Heart left ventricle (tissue), 16 donors: ENCODE measurements at regions not wholly inside any gene's neighbourhood (a gene's known extent, or its start where the extent isn't known, plus 50 kb on each side); places are given as distances from the start of the nearest gene placed in this dataset.
A peak's percentile ranks its signal among the peaks of the same experiment; 100 is the strongest.

Source experiments
- ATAC-seq, 4 donors: fragments of 200-7000 bp; cut with Tn5 transposase; one replicate each; pipeline ENCODE4 v1.9.1; 2020 to 2022; ENCODE audit warnings: moderate library complexity in 4 of 4, mild to moderate bottlenecking in 3 of 4, moderate number of reproducible peaks in 1 of 4
- DNase-seq, 5 donors: peaks; one replicate each; pipeline ENCODE4 v3.0.0-alpha.2; 2020
- H3K27ac ChIP-seq, 12 donors: fragments of 200-600 bp; sonication (generic) in 4 of 12; one replicate each; pipeline versions ENCODE4 v1.5.0 to v1.8.0; 2016 to 2022; ENCODE audit warnings: mild to moderate bottlenecking in 2 of 12
- H3K27me3 ChIP-seq, 9 donors: fragments of 200-600 bp; sonication (generic) in 2 of 9; one replicate each; pipeline versions ENCODE4 v1.5.1 to v1.8.0; 2016 to 2022; ENCODE audit warnings: mild to moderate bottlenecking in 3 of 9
- H3K36me3 ChIP-seq, 9 donors: fragments of 200-600 bp; sonication (generic) in 2 of 9; one replicate each; pipeline versions ENCODE4 v1.5.0 to v1.8.0; 2018 to 2022; ENCODE audit warnings: mild to moderate bottlenecking in 2 of 9
- H3K4me1 ChIP-seq, 12 donors: fragments of 200-600 bp; sonication (generic) in 4 of 12; one replicate each; pipeline versions ENCODE4 v1.5.0 to v1.8.0; 2016 to 2022; ENCODE audit warnings: mild to moderate bottlenecking in 3 of 12
- H3K4me3 ChIP-seq, 12 donors: fragments of 200-600 bp; sonication (generic) in 4 of 12; one replicate each; pipeline versions ENCODE4 v1.5.0 to v1.8.0; 2017 to 2022; ENCODE audit warnings: mild to moderate bottlenecking in 9 of 12, moderate library complexity in 4 of 12
- H3K9me3 ChIP-seq, 12 donors: fragments of 200-600 bp; sonication (generic) in 4 of 12; one replicate each; pipeline versions ENCODE4 v1.5.0 to v1.8.0; 2016 to 2022; ENCODE audit warnings: mild to moderate bottlenecking in 1 of 12
- CTCF ChIP-seq, 12 donors: fragments of 200-600 bp; sonication (generic) in 4 of 12; IDR thresholded peaks; one replicate each; pipeline versions ENCODE4 v1.5.0 to v1.8.0; 2018 to 2022; ENCODE audit warnings: antibody characterized with exemption in 12 of 12, mild to moderate bottlenecking in 5 of 12
- POLR2A ChIP-seq, 2 donors: fragments of 450-650 bp; IDR thresholded peaks; one replicate each; pipeline ENCODE4 v1.6.1; 2017; ENCODE audit warnings: antibody characterized with exemption in 2 of 2, mild to moderate bottlenecking in 2 of 2, moderate library complexity in 2 of 2
- WGBS, 4 donors: extraction: QIAGEN DNeasy Blood & Tissue Kit in 2 of 4; methylation state at CpG; one replicate each; pipeline versions ENCODE4 v1.1.5 to v1.1.7; 2013 to 2018; 5-methylcytosine and 5-hydroxymethylcytosine counted together
- intact Hi-C, 10 donors: fragments of 100-400 bp; cut with DNase I; formaldehyde crosslinking; loops; one replicate each; pipeline versions ENCODE4 v1.11.1 to v1.14.2; 2022
- donor health status: ischemic (EF 13 %, LVEDD 7.1; RV severe dilation, severe dysfunction).
- donor health status: healthy with polysubstance abuse.
- donor health status: DM: no; HTN: yes; CAD: no.
- donor health status: DM: no; HTN: no; CAD: no.
- donor health status: ischemic (EF 25% LVEDD 6.9; RV normal size, moderate dysfunction).
- donor health status: ischemic (EF 25% LVEDD 5.7; RV mildly dilated, moderate dysfunction).
- donor health status: healthy.
- donor health status: DM: yes; HTN: yes; CAD: no.
- donor health status: ischemic (EF 35%, LVEDD 5.7; RV mildly dilated, moderate dysfunction).
- donor health status: nonischemic (EF 11% LVEDD 7.7; RV severe dilation, severe dysfunction).
- donor health status: DM: yes; HTN: yes; CAD: no.
- donor health status: PGD.
- donor health status: ischemic (EF 29% LVEDD 5.4; RV normal size, mild dysfunction).
- donor health status: nonischemic (EF 23%, LVEDD 6.1; RV moderate dilation, normal function).

DNA sequence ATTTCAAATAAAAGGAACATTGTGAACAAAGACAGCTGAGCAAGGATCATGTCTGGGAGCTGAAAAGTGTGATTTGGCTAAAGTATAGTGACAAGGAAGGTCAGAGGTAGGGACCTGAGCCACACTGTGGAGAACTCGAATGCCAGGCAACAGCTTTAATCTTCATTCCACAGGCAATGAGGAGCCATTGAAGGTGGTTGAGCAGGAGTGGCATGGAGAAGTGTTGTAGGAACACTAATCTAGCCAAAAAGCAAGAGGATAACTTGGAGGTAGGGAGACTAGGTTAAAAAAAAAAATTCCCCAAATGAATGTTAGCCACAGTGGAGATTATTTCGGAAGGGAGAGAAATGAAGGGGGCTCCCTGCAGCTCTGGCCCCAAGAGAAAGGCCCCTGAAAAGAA is 286.9 kb downstream of the BCOR start:
- H3K36me3 ChIP-seq, result no peaks in the 10 kb centered on the region
- ATAC-seq (no peak), DNase-seq (no peak)
- TF ChIP-seq CTCF (IDR thresholded peaks at IDR 0.05) (no peak), POLR2A (IDR thresholded peaks at IDR 0.05) (no peak)
- intact Hi-C loops, result loop anchor here (5.0 to 10.0 kb wide), 20 partner anchors 74 to 656 kb away; partner anchors contain the start of gene BCOR (in 6 of the 10)
- H3K27me3 ChIP-seq, result peaks cover 0 to 13% (median 0%) of the 10 kb centered on the region in 9 donors
- H3K27ac ChIP-seq, result no peak overlapping the region
- 78 to 98% (median 91%) methylated on average over 2 of the region's 2 CpGs for WGBS, 4 donors
- H3K9me3 ChIP-seq, result no peaks in the 10 kb centered on the region
- peaks cover 0 to 25% (median 6%) of the 10 kb centered on the region in 12 donors for H3K4me1 ChIP-seq
- H3K4me3 ChIP-seq, result no peak overlapping the region

DNA sequence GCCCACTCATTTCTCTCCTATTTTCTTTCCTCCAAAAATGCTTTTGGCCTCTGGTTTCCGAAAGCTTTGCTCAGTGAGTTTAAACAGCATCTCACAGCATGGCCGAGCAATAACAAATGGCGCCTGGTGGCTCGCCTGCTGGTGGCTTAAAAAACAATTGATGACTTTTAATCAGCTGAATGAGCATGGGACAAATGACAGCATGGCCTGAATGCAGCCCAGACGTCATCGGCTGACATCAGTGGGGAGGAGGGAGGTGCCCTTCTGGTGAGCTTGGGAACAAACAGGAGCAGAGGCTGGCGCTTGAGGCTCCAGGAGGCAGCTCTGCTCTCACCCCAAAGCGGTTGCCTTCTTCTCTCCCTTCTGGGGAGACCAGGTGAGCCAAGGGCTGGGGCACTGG is 286.4 kb downstream of the BCOR start:
- Histone ChIP-seq H3K27ac (no peak overlapping the region), H3K9me3 (no peaks in the 10 kb centered on the region), H3K4me1 (peaks cover 0 to 25% (median 6%) of the 10 kb centered on the region in 12 donors), H3K36me3 (no peaks in the 10 kb centered on the region), H3K27me3 (peaks cover 0 to 18% (median 0%) of the 10 kb centered on the region in 9 donors), H3K4me3 (no peak overlapping the region)
- WGBS, 4 donors, result 70 to 96% (median 82%) methylated on average over 7 to 8 of the region's 8 CpGs
- ATAC-seq (peak in 1 of 4 donors; percentile 23), DNase-seq (peak in 1 of 5 donors; percentile 57)
- intact Hi-C loops, result loop anchor here (5.0 to 10.0 kb wide), 20 partner anchors 74 to 656 kb away; partner anchors contain the start of gene BCOR (in 6 of the 10)
- TF ChIP-seq POLR2A (IDR thresholded peaks at IDR 0.05), result no peak

- Histone ChIP-seq H3K4me1 (peaks cover 0 to 23% (median 4%) of the 10 kb centered on the region in 12 donors), H3K4me3 (no peak overlapping the region), H3K27ac (peak overlapping the region in 10 of 12 donors; percentile 9 to 73 (median 46)), H3K27me3 (peaks cover 0 to 38% (median 0%) of the 10 kb centered on the region in 9 donors), H3K9me3 (no peaks in the 10 kb centered on the region), H3K36me3 (no peaks in the 10 kb centered on the region)
- no peak for TF ChIP-seq POLR2A (IDR thresholded peaks at IDR 0.05)
- no peak for TF ChIP-seq CTCF (IDR thresholded peaks at IDR 0.05)
- whole genome bisulfite sequencing, 4 donors, result 23 to 59% (median 33%) methylated on average over 13 to 17 of the region's 17 CpGs
- intact Hi-C loops, result loop anchor here (2.0 to 10.0 kb wide), 21 partner anchors 76 to 654 kb away; partner anchors contain the start of gene BCOR (in 6 of the 10)
- peak; percentile 85 to 91 (median 88) for ATAC-seq
- DNase-seq, result peak; percentile 65 to 87 (median 78)
Measured at GRCh38 chrX:39813631-39814277, 284.0 kb downstream of the BCOR start.

GRCh38 chrX:39814391-39814790 is 283.4 kb downstream of the BCOR start:
- peaks cover 0 to 45% (median 0%) of the 10 kb centered on the region in 9 donors for H3K27me3 ChIP-seq
- no peaks in the 10 kb centered on the region for H3K9me3 ChIP-seq
- no peak overlapping the region for H3K4me3 ChIP-seq
- no peaks in the 10 kb centered on the region for H3K36me3 ChIP-seq
- peaks cover 0 to 19% (median 2%) of the 10 kb centered on the region in 12 donors for H3K4me1 ChIP-seq
- 36 to 46% (median 39%) methylated on average over 4 of the region's 4 CpGs for WGBS, 4 donors
- TF ChIP-seq POLR2A (IDR thresholded peaks at IDR 0.05) (no peak), CTCF (IDR thresholded peaks at IDR 0.05) (peak; percentile 25 to 56 (median 45))
- intact Hi-C loops, result loop anchor here (2.0 to 10.0 kb wide), 21 partner anchors 77 to 653 kb away; partner anchors contain the start of gene BCOR (in 6 of the 10)
- DNase-seq (no peak), ATAC-seq (peak in 2 of 4 donors; percentile 22 to 46)
- peak overlapping the region in 9 of 12 donors; percentile 9 to 73 (median 48) for H3K27ac ChIP-seq
